Testis (tissue), 2 donors: ENCODE measurements at regions not wholly inside any gene's neighbourhood (a gene's known extent, or its start where the extent isn't known, plus 50 kb on each side); places are given as distances from the start of the nearest gene placed in this dataset.
"Not testable (repeated sequence)": the region's sequence is repeated elsewhere in the genome, so short reads cannot be mapped to it uniquely, and the experiment has no call there.

ENCODE experiments used
- POLR2A ChIP-seq: fragments of 450-650 bp; IDR thresholded peaks from one replicate; pipeline ENCODE4 v1.6.1; 2017; ENCODE audit warnings: antibody characterized with exemption, mild to moderate bottlenecking, moderate library complexity
- TF ChIP-seq, protein P1 (sequence below), 3 experiments: fragments of 450-650 bp in 2 of 3; fragments of 200-600 bp in 1 of 3; sonication (generic) in 1 of 3; IDR thresholded peaks; one replicate each; pipeline ENCODE4 v1.5.1; 2016 to 2019; ENCODE audit warnings: antibody characterized with exemption in 3 of 3, mild to moderate bottlenecking in 2 of 3, moderate library complexity in 1 of 3

DNA sequence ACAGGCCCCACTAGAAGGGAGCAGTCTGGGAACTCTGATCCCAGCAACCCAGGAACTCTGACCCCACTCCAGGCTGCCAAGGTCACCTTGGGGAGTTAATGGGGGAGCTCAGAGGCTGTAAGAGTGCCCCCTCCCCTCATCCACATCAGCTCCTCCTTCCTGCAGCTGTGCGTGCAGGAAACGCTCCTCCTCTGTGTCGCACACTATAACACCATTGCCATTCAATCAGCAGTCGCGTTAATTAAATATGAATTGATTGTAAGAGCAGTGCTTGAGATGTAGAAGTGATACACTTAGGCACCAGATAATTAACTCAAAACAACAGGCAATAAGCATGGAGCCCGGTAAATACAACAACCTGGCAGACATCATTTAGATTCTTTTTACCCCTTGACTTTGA, 205.7 kb downstream of the MATN1 start:
- TF ChIP-seq, protein P1, sequence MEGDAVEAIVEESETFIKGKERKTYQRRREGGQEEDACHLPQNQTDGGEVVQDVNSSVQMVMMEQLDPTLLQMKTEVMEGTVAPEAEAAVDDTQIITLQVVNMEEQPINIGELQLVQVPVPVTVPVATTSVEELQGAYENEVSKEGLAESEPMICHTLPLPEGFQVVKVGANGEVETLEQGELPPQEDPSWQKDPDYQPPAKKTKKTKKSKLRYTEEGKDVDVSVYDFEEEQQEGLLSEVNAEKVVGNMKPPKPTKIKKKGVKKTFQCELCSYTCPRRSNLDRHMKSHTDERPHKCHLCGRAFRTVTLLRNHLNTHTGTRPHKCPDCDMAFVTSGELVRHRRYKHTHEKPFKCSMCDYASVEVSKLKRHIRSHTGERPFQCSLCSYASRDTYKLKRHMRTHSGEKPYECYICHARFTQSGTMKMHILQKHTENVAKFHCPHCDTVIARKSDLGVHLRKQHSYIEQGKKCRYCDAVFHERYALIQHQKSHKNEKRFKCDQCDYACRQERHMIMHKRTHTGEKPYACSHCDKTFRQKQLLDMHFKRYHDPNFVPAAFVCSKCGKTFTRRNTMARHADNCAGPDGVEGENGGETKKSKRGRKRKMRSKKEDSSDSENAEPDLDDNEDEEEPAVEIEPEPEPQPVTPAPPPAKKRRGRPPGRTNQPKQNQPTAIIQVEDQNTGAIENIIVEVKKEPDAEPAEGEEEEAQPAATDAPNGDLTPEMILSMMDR (IDR thresholded peaks at IDR 0.05), result not testable (repeated sequence)
- TF ChIP-seq POLR2A, result not testable (repeated sequence)
